GM19455 (cell line): ENCODE measurements at regions not wholly inside any gene's neighbourhood (a gene's known extent, or its start where the extent isn't known, plus 50 kb on each side); places are given as distances from the start of the nearest gene placed in this dataset.
A peak's percentile ranks its signal among the peaks of the same experiment; 100 is the strongest.

Source experiments
- ATAC-seq: cut with Tn5 transposase; IDR thresholded peaks from one replicate; pipeline ENCODE4 v1.9.1; 2021; ENCODE audit not compliant: unreplicated experiment

DNA sequence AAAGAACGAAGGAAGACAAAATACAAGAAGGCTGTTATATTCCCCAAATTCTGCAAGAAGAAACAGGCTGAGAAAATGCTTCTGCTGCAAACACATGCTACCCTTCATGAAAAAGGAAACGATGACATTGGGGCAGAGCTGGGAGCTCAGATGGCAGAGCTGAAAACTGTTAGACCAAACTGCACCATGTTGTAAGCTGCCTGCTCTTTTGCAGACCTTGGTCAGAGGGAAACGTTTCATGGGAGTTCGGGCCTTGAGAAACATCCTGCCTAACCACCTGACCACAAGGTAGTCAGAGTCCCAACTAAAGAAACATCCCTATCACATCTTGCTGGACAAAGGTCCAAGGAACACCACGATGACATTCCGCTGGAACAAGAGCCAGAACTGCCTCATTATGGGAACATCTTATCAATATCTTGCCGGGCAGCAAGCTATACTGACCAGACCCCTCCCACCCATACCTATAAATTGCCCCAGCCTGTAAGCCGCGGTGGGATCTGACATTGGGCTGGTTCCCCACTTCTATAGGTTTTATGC is 110.7 kb upstream of the CTSC start:
- ATAC-seq: no peak

DNA sequence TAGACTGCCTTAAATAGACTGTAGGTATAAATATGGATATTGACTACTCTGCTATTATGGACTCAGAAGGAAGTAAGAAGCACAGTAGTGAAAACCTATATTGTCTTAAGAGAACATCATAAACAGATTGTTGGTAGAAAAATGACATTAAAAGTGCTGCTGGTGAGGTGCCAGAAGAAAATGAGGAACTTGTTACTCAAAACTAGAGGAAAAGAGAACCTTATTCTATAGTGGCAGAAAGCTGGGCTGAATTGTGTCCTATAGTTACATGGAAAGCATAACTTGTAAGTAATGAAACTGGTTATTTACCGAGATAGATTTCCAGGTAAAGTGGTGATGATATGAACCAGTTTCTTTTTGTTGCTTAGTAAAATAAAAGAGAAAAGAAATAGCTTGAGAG is 109.7 kb upstream of the CTSC start:
- ATAC-seq: no peak

DNA sequence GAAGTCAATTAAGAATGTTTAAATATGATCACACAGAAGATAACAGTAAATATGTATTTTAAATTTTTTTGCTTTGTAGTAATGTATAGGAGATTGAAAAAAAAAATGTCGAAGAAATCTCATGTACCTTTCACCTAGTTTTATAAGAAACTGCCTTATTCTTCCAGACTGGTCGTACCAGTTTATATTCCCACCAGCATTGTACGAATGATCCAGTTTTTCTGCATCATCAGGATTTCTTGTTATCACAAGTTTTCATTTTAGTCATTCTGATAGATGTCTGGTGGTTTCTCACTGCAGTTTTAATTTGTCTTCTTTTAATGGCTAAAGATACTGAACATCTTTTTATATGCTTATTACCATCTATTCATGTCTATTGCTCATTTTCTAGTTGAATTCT is 101.8 kb upstream of the CTSC start:
- no peak for ATAC-seq

DNA sequence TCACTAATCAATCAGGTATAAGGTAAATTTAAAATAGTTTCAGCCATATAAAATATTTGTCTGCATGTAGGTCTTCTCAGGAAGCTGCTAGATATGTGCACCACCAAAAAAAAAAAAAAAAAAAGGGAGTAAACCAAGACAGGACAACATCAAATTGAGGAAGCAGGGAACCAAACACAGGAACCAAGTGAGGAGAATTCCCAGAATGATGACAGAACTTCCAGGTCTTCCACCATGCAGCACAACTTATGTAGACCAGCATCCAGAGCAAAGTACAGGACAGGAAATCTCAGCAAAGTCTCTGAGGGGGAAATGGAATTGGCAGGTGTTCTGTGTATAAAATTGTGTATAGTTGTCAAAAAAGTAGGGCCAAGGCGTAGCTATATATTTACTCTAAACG is 101.2 kb upstream of the CTSC start:
- ATAC-seq: no peak

DNA sequence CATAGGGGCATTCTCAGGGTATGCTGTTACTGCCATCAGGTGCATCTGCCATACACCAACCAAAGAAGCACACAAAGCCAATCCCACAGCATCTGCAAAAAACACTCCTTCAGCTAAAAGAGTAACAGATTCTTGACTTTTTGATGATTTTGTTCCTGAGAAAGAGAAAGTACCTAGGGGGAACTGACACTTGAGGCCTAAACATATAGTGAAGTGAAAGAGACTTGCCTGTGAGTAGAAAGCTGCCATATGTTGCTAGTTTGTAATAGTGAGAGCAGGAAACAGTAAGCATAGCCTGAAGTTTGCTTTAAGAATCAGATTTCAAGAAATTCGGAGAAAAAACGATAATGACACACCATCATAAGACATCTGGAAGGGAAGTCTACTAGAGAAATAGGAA is 97.9 kb upstream of the CTSC start:
- ATAC-seq: peak; percentile 99

DNA sequence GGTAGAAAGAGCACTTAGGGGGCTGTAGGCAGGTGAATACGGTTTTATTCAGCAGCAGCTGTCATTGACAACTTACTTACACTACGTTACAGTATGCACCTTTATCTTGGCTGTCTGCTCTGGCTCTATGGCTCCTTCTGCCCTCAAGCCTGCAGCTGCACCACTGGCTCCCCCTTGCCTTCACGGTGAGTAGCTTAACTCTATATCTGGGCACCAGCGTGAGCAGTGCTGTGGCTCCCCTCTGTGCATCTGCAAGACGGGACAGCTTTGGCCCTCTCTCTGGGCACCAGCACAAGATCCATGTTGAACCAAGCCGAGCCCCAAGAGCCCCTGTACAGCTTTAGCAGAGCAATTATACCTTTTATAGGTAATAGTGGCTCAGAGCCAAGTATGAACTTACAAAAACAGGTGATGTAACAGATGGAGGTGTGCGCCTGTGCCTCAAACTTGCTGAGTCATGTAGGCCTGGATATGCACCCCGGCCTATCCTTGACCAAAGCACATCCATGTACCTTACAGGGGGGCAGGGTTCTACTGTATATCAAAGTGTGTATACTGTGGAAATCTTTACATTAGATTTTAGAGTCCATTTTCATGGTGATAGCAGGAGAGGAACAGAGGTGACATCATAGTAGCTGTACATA is 96.9 kb upstream of the CTSC start:
- ATAC-seq: no peak

DNA sequence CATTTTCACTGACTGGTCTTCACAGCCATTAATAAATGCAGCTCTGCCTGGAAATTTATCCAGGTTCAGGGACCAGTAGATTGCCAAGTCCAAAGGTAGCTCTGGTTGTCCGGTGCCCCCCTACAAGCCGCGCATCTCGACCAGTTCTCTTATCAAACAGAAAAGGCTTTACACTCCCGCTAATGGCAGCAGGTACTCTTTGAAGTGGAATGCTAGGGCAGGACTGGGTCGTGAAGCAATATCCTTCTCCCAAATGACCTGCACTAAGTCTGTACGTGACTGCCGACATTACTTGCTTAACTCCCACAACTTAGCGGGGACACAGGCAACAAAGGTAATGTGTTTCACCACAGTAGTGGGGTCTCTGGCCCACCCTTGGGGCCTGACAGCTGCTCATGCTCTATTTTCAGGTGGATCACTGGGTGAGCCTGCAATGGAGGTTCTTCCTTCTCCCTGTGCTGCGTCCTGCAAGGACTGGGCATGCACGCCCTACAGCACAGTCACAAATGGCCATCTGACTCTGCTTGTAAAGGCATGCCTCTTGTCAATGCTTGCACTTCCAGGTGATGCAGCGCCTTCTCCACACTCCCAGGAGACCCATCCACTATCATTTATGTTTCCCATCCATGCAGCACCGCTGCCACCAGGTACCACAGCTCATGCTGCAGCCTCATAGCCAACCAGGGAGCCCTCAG is 96.1 kb upstream of the CTSC start:
- ATAC-seq: no peak

DNA sequence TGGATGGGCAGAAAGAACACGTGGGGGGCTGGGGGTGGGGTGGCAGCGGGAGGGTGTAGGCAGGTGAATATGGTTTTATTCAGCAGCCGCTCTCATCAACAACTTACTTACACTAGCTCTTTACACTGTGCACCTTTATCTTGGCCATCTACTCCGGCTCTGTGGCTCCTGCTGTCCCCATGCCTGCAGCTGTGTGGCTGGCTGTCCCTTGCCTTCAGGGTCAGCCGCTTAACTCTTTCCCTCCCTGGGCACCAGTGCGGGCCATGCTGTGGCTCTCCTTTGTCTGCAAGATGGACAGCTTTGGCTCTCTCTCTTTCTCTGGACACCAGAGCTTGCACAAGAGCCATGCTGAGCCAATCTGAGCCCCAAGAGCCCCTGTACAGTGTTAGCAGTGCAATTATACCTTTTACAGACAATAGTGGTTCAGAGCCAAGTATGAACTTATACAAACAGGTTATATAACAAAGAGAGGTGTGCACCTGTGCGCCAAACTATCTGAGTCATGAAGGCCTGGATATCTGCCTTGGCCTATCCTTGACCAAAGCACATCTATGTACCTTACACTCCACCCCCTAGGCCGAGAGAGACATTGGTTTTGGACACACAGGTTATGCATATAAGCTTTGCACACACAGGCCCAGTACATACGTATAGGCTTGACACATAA is 94.3 kb upstream of the CTSC start:
- ATAC-seq: no peak

DNA sequence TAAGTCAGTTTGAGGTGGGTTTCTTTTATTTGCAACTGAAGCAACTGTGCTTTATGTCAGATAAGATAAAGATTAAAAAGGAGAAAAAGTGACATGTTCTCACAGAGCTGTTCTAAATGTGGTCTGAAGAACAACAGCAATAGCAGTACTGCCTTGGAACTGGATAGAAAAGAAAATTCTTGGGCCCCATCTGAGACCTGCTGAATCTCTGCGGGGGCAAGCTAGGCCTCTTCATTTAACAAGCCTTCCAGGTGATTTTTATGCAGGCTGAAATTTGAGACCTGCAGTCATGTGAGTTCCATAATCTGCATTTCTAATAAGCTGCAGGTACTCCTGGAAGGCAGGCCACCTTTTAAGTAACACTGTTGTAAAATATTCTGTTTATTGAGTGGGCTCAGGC is 91.4 kb upstream of the CTSC start:
- ATAC-seq: no peak

DNA sequence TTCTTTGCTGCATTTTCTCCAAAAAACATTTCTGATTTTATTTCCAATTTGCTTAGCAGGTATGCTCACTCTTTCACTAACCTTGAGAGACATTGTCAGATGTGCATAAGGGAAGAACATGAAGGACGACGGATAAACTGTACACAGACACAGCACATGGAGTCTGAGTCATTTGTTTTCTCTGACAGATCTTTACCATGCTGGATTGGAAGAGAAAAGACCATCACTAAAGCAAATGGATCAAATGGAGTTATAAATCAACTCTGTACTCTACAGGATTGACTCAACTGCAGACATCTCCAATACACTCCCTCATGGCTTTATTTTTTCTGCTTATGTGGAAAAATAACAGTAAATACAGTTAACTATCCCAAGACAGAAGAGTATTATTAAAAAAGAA is 90.2 kb upstream of the CTSC start:
- ATAC-seq: no peak

DNA sequence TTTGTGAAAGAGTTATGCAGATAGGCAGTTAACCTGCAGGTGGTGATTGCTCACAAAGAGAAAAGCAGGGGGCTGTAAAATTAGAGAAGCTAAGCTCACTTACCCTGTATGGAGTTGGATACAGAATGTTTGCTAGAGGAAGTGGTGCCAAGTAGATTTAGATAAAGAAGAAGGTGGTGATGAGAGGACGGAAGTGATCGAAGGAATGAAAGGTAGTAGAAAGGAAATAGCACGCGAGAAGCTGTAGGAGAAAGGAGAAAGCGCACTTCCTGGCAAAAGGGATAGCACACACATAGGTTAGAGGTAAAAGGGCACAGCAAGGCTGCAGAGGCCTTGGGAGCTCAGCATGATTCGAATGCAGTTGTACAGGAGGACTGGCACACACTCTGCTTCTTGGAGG is 87.3 kb upstream of the CTSC start:
- no peak for ATAC-seq

DNA sequence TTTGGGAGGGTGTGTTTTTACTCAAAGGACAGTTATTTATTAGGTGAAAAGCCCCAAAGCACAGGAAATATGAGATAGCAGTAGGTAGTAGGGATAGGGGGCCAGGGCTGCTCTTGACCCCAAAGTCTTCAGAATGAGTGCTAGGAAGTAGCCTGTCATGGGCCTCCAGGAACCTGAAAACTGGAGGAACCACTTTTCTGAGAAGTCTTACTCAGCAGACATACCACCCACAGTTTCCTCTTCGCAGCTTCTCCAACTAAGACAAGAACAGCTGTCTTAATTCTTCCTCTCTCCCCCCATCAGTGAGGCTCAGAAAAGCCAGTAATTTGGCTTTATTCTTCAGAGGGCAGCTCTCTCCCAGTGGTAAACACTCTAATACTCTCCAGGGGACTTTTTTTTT is 84.0 kb upstream of the CTSC start:
- no peak for ATAC-seq

DNA sequence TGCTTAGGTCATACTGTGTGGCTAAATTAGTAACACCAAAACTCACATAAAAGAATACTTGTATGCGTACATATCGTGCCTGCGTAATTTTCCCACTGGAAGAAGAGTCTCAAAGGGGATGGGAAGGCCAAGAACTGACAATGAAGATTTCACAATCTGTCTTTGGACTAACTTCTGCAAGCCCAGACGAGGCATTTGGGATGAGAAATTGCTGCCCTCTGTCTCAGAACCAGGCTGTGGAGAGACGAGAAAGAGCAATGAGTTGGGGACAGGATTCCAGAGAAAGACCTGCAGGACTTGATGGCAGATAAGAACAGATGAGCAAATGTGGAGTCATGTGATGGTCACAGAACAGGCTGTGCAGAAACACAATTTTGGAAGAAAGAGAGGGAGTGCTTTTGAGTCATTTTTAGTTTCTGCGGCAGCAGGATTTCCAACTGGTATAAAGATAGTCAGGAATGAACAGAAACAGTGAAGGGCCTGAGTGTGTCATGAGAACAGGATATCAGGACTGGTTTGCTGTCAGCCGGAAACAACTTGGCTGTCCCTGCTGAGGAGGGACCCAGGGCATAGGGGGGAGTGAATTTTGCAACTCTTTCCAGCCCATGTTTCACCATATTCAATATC is 82.7 kb upstream of the CTSC start:
- ATAC-seq: no peak

DNA sequence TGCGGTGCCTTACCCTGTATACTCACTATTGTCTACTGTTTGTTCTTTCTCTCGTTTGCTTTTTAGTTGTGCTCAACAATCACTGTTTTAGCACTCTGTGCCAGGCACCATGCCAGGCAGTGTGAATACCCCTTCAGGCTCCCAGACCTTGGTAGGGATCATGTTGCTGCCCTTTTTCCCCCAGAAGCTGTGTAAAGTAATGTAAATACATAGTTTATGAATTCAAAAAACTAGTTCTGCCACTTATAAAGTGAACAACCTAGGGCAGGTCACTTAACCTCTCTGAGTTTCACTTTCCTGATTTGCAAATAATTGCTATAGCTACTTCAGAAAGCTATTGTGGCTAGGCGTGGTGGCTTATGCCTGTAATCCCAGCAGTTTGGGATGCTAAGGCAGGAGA is 81.0 kb upstream of the CTSC start:
- no peak for ATAC-seq

DNA sequence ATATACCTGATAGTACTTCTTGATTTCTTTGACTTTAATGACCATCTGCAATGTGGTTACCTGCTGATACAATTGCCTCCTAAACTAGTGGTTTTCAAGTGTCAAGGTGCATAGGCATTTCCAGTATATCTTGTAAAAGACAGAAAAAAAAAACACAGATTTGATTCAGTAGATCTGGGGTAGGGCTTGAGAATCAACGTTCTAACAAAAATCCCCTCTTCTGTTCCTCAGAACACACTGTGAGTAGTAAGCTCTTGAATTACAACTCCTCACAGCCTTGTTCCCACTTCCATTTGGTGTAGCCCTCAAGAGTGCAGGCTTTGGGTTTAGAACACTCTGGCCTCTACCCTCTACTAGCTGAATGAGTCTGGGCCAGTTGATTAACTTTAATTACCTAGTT is 78.0 kb upstream of the CTSC start:
- no peak for ATAC-seq

DNA sequence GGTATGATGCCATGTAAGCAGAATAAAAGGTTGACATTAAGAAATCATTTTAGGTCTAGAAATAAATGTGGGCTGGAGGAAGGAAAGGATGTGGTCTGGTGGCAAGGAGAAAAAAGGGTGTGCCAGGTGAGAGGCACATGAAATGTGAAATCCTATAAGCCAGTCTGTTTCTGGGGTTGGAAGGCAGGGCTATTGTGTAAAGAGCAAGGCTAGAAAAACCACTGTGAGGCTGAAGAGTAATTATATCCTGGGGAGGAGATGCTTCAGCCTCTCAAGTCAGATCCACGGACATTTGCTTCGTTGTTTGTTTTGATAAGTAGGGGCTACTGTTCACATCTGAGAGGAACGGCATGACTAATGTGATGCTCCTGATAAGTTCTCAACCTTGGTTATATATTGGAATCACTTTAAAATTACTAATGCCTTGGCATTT is 77.5 kb upstream of the CTSC start:
- ATAC-seq: no peak

DNA sequence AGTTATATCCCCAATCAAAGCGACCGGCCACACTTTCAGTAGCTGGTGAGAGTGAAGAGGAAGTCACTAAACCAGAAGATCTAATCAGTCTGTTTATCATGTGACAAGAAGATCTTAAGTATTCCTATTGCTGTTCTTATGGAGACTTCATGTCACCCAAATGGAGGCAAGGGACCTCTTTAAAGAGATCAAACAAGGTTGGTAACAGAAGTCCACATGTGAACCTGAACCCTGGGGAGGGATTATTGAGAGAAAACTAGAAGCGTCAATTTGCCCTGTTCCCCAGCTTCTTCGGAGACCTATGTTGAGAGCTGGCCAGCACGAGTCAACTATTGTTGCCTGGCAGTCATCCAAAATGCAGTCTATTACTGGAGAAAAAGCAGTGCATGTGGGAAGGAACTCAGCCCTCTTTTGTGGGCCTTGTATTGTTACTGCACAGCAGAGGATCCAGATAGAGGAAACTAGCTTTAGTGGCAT is 76.9 kb upstream of the CTSC start:
- no peak for ATAC-seq

DNA sequence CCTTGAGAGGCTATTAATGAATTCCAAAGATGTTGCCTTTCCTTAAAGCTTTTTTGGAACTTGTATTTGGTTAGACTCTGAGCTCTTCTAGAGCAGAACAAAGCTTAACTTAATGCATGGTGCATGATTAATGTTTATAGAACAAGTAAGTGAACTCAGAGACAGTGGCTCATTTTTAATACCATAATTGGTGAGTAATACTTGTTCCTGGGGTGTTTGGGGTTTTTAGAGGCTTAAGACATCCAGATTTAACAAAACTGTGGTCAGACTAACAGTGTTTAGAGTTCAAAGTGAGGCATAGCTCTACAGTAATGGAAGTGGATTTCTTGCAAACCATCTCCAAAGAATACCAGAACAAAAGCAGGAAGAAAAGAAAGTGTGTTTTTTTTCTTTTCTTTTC is 73.7 kb upstream of the CTSC start:
- ATAC-seq: no peak

DNA sequence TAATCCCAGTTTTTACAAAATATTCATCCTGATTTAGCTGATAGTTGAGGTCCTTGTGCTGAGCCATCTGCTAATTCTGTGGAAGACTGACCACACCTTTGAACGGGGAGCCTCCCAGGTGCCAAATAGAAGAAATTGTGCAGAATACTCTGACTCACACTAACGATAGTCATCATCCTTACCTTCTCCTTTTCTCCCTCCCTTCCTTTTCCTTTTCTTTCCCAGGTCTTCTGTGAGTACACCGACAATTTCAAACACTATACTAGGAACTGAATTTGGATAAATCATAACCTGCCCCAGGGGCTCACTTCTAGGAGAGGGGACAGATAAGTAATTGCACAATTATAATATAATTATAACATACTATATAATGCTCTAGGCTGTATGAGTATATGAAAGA is 73.1 kb upstream of the CTSC start:
- no peak for ATAC-seq

DNA sequence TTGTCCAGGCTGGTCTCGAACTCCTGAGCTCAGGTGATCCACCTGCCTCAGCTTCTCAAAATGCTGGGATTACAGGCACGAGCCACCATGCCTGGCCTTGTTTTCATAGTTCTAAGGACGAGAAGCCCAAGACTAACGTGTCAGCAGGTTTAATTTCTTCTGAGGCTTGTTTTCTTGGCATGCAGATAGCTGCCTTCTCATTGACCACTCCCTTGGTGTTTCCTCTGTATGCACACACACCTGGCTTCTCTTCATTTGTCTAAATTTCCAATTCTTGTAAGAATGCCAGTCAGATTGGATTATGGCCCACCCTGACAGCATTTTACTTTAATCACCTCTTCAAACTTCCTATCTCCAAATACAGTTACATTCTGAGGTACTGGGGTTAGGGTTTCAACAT is 72.5 kb upstream of the CTSC start:
- no peak for ATAC-seq

DNA sequence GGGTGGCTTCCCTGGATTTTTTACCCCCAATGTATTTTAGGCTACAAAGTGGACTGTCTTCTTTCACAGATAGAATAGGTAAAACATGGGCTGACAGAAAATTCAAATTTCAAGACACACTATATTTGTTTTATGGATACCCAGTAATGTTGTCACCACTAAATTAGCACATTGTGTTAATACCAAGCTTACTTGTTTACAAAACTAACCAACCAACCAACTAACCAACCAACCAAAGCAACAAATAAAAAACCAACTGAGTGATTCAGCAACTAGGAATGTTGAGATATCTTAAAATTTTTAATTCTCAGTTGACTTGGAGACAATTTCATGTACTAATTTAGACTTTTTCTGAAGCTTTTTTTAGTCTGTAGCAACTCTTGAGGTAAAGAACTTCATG is 69.3 kb upstream of the CTSC start:
- ATAC-seq: no peak

DNA sequence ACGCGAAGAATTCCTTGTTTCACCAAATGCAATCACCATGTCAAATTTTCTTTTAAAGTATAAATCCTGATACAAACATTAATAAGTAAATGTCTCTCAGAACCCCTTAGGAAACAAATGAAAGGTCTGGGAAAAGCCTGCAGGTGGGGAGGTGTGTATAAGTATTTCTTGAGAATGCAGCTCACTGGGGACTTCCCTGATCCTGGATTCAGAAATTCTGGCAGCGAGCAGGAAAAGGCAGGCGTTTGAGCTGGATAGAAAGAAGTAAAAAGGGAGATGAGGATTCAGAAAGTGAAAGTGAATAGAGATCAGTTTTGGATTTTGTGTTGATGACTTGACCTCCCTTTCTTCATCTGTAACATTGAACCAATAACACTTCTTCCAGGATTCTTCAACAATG is 68.3 kb upstream of the CTSC start:
- ATAC-seq: no peak
